Peyer's patch (tissue), 4 donors: ENCODE measurements at regions not wholly inside any gene's neighbourhood (a gene's known extent, or its start where the extent isn't known, plus 50 kb on each side); places are given as distances from the start of the nearest gene placed in this dataset.

ENCODE experiments used
- POLR2A ChIP-seq, 2 donors: fragments of 450-650 bp; IDR thresholded peaks; one replicate each; pipeline ENCODE4 v1.5.1; 2017; ENCODE audit warnings: antibody characterized with exemption in 2 of 2, mild to moderate bottlenecking in 2 of 2, moderate library complexity in 2 of 2
- TF ChIP-seq, protein P1 (sequence below), 6 experiments: fragments of 450-650 bp in 4 of 6; fragments of 200-600 bp in 2 of 6; sonication (generic) in 1 of 6; IDR thresholded peaks; one replicate each; pipeline ENCODE4 v1.5.1; 2017 to 2019; ENCODE audit warnings: antibody characterized with exemption in 6 of 6, mild to moderate bottlenecking in 3 of 6, moderate library complexity in 1 of 6

DNA sequence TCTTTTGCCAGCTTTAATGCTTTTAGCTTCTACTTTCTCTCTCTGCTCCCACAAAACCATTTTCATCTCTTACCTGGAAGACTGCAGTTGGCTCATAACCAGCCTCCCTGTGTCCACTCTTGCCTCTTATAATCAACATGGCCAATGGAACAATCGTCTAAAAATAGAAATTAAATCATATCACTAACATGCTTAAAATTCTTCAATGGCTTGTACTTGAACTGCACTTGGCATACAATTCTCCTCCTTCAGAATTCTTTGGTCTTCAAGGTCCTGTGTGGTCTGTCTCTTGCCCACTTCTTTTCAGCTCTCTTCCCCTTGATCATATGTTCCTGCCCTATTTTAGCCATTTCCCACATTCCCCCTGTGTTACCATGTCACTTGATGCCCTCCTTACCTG lies 342.2 kb downstream of the ATP23 start:
- TF ChIP-seq, protein P1, sequence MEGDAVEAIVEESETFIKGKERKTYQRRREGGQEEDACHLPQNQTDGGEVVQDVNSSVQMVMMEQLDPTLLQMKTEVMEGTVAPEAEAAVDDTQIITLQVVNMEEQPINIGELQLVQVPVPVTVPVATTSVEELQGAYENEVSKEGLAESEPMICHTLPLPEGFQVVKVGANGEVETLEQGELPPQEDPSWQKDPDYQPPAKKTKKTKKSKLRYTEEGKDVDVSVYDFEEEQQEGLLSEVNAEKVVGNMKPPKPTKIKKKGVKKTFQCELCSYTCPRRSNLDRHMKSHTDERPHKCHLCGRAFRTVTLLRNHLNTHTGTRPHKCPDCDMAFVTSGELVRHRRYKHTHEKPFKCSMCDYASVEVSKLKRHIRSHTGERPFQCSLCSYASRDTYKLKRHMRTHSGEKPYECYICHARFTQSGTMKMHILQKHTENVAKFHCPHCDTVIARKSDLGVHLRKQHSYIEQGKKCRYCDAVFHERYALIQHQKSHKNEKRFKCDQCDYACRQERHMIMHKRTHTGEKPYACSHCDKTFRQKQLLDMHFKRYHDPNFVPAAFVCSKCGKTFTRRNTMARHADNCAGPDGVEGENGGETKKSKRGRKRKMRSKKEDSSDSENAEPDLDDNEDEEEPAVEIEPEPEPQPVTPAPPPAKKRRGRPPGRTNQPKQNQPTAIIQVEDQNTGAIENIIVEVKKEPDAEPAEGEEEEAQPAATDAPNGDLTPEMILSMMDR (IDR thresholded peaks at IDR 0.05) = no peak
- no peak for TF ChIP-seq POLR2A (IDR thresholded peaks at IDR 0.05)
